Bronchial epithelial cell (primary cell): ENCODE measurements at regions not wholly inside any gene's neighbourhood (a gene's known extent, or its start where the extent isn't known, plus 50 kb on each side); places are given as distances from the start of the nearest gene placed in this dataset.

Experiments
- DNase-seq: peaks from one replicate; pipeline ENCODE4 v3.0.0-alpha.2; 2010; ENCODE audit warnings: low read depth
- FAIRE-seq: peaks from 2 replicates; lab custom pipeline; 2011; peaks lifted over from hg19 to GRCh38; lab: Jason Lieb, UNC
- H3K27me3 ChIP-seq: 2 replicates; pipeline ENCODE4 v1.5.1; 2011; ENCODE audit warnings: low read length; ENCODE audit not compliant: control insufficient read depth, insufficient read depth
- H3K36me3 ChIP-seq: 2 replicates; pipeline ENCODE4 v1.5.1; 2011; ENCODE audit warnings: low read length; ENCODE audit not compliant: control insufficient read depth, insufficient read depth
- H3K4me3 ChIP-seq: 2 replicates; pipeline ENCODE4 v1.5.1; 2011; ENCODE audit warnings: mild to moderate bottlenecking, low read depth, low read length, control low read depth
- TF ChIP-seq, protein P1 (sequence below): IDR thresholded peaks from 2 replicates; pipeline ENCODE4 v1.5.1; 2011; ENCODE audit warnings: mild to moderate bottlenecking, moderate library complexity, low read length, control low read depth, inconsistent platforms; ENCODE audit not compliant: insufficient read depth, severe bottlenecking

DNA sequence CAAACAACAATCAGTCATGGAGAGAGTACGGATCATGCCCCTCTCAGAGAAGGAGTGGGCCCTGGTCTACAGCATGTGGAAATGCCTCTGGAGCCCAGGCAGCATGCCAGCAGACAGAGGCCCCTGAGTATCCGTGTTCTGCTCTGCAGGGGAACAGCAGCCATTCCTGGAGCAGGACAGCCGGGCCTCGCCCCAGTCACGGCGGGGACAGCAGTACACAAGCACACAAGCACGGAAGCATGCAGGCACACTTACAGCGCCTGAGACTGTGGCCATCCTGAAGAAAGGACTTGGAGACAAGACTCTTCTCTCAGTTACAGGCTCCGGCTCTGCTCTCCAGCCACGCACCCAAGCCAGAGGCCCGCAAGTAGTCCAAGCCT is 102.6 kb upstream of the ALDH1B1 start:
- FAIRE-seq, result no peak
- no peaks in the 10 kb centered on the region for H3K36me3 ChIP-seq
- TF ChIP-seq, protein P1, sequence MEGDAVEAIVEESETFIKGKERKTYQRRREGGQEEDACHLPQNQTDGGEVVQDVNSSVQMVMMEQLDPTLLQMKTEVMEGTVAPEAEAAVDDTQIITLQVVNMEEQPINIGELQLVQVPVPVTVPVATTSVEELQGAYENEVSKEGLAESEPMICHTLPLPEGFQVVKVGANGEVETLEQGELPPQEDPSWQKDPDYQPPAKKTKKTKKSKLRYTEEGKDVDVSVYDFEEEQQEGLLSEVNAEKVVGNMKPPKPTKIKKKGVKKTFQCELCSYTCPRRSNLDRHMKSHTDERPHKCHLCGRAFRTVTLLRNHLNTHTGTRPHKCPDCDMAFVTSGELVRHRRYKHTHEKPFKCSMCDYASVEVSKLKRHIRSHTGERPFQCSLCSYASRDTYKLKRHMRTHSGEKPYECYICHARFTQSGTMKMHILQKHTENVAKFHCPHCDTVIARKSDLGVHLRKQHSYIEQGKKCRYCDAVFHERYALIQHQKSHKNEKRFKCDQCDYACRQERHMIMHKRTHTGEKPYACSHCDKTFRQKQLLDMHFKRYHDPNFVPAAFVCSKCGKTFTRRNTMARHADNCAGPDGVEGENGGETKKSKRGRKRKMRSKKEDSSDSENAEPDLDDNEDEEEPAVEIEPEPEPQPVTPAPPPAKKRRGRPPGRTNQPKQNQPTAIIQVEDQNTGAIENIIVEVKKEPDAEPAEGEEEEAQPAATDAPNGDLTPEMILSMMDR, result no peak
- no peak for DNase-seq
- no peak overlapping the region for H3K4me3 ChIP-seq
- H3K27me3 ChIP-seq, result peaks cover 2% of the 10 kb centered on the region

DNA sequence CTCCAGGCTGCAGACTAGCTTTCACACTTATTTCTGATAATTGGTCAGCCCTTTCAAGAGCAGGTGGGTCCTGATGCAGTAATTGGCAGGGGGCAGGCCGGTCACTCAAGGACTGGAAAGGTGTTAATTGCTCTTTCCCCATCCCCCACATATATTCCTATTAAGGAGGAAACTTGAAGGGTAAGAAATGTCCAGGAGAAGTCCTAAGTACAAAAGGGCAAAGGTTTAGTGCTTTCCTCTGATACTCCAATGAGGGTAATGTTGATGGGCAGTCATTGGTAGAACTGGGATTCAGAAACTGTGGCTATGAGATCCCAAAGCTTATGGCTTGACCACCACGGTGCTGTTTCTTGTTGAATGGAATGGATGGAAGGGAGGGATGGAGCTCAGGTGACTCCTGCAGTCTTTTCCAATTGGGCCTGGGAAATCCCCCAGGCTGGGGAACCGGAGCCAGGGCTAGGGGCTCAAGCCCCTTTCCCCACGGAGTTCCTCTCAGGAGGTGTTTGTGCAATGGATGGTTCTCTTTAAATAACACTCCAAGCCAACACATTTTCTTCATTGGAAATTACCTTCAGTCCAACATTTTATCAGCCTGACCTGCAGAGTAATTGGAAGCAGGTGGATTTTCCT is 103.2 kb upstream of the ALDH1B1 start:
- DNase-seq, result no peak
- no peak for FAIRE-seq

DNA sequence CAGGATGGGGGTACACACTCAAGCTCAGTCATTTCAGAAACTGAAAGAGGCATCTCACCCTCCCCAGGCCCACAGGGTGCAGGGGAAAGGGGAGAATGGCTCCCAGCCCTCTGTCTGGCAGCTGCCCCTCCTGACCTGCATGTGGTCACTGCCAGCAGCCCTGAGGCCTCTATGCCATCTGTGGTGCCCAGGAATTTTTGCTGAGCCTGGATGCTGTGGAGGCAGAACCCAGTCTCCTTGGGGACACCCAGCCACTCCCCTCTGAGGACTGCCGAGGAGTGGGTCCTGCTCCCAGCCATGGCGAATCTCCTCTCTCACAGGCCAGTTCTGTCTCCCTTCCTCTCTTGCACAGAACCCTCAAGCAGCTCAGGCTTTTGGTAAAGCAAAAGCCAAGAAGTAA is 104.0 kb upstream of the ALDH1B1 start:
- H3K36me3 ChIP-seq, result no peaks in the 10 kb centered on the region
- peaks cover 2% of the 10 kb centered on the region for H3K27me3 ChIP-seq
- DNase-seq, result no peak
- H3K4me3 ChIP-seq, result no peak overlapping the region
- TF ChIP-seq, protein P1, result no peak
- no peak for FAIRE-seq

More for the DNA sequence above, 103.2 kb upstream of the ALDH1B1 start:
- TF ChIP-seq, protein P1, result no peak
- Histone ChIP-seq H3K4me3 (no peak overlapping the region), H3K36me3 (no peaks in the 10 kb centered on the region), H3K27me3 (peaks cover 2% of the 10 kb centered on the region)

DNA sequence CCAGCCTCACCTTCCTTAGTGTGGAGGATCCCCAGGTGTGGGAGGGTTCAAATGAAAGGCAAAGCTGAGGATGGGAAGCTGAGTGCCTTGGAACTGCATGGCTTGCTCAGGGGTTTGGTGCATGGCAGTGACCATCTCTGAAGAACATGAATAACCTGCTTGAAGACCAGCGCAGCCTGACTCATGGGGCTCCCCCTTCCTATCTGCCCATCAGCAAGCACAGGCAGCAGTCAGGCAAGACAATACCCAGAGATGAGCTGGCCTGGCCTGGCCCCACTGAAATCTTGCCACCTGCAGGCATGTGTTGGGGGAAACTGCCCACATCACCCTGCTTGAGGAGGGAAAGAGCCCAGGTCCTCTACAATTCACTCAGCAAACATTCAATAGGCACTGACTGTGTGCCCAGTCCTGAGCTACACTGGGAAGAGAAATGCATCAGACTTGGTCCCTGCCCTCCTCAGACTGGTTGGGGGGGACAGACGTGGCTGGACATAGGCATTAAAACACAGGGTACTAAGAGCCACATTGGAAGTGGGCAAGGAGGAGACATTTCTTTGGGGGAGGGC is 105.0 kb upstream of the ALDH1B1 start:
- Histone ChIP-seq H3K27me3 (peaks cover 2% of the 10 kb centered on the region), H3K4me3 (no peak overlapping the region), H3K36me3 (no peaks in the 10 kb centered on the region)
- FAIRE-seq (no peak), DNase-seq (peak; percentile 79)
- TF ChIP-seq, protein P1, result no peak

DNA sequence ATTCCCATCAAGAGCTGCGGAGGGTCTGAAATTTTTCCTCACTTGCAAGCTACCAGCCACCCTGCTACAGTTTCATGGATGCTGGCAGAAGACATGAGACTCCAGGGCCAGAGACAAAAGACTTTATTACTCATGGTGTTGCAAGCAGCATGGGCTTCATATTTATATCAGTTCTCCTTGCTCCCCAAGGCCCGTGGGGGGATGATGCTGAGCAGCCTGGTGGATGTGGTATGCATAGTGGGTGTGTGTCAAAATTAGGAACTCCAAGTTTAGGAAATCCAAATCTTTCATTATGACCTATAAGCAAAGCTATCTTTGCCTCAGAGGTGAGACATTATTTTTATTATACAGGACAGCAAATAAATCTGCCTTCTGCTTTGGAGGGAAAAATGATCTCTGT is 105.7 kb upstream of the ALDH1B1 start:
- TF ChIP-seq, protein P1, result no peak
- H3K27me3 ChIP-seq, result peaks cover 4% of the 10 kb centered on the region
- H3K4me3 ChIP-seq, result no peak overlapping the region
- DNase-seq (no peak), FAIRE-seq (no peak)
- H3K36me3 ChIP-seq, result no peaks in the 10 kb centered on the region

DNA sequence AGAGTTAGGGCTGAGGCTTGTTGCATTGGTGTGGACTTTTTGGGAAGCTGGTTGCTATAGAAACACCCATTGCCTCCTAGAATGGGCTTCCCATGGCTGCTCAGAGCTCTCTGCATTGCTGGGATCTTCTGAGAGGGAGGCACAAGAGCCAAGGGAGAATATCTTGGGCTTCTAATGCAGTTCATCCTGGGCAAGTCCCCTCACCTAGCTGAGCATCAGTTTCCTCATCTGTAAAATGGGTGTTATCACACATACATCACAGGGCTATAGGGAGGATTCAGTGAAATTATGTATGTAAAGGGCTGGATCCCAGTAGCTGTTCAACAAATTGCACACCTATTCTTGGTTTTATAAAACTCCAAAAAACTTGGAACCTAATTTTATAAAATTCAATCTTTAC is 106.1 kb upstream of the ALDH1B1 start:
- FAIRE-seq (no peak), DNase-seq (no peak)
- H3K27me3 ChIP-seq, result peaks cover 4% of the 10 kb centered on the region
- TF ChIP-seq, protein P1, result no peak
- H3K4me3 ChIP-seq, result no peak overlapping the region
- no peaks in the 10 kb centered on the region for H3K36me3 ChIP-seq
